GM12878 (cell line): ENCODE measurements at regions not wholly inside any gene's neighbourhood (a gene's known extent, or its start where the extent isn't known, plus 50 kb on each side); places are given as distances from the start of the nearest gene placed in this dataset.

ENCODE experiments used
- ATAC-seq: fragments of 200-7000 bp; cut with Tn5 transposase; 3 replicates; pipeline ENCODE4 v1.9.1; 2020; ENCODE audit warnings: mild to moderate bottlenecking, moderate library complexity
- BruUV-seq: library from RNA; stranded (reverse); fragments of 400-500 nt; replicated peaks from 2 replicates; lab custom pipeline; 2021; lab: Mats Ljungman, UMichigan
- CTCF ChIA-PET: fragments of 300-600 bp; sonication (Branson Sonifier 250); formaldehyde crosslinking; extraction: SDS; loops from one replicate; lab custom pipeline; 2021; ENCODE audit warnings: inconsistent platforms; lab: Yijun Ruan, JAX
- POLR2A ChIA-PET: fragments of 350-600 bp; formaldehyde crosslinking; extraction: SDS; loops from one replicate; lab custom pipeline; 2021; ENCODE audit warnings: inconsistent platforms; lab: Charles Lee
- RAD21 ChIA-PET: fragments of 300-600 bp; sonication (Branson Sonifier 250); formaldehyde crosslinking; loops from one replicate; lab custom pipeline; 2023; ENCODE audit warnings: antibody characterized with exemption; ENCODE audit not compliant: unreplicated experiment; lab: Charles Lee
- SMC1A ChIA-PET: fragments of 300-600 bp; sonication (Branson Sonifier 250); formaldehyde crosslinking; loops from one replicate; lab custom pipeline; 2023; ENCODE audit not compliant: unreplicated experiment, uncharacterized antibody; lab: Charles Lee
- DNase-seq: peaks from one replicate; pipeline ENCODE4 v3.0.0-alpha.2; 2011; ENCODE audit warnings: low read depth, low spot score
- FAIRE-seq: peaks from 3 replicates; lab custom pipeline; 2011; peaks lifted over from hg19 to GRCh38; lab: Jason Lieb, UNC
- H2AFZ ChIP-seq: 2 replicates; pipeline ENCODE4 v1.6.0; 2011; ENCODE audit warnings: low read depth, low read length, control low read depth; ENCODE audit not compliant: control insufficient read depth
- H3K27ac ChIP-seq: 2 replicates; pipeline ENCODE4 v1.5.1; 2011; ENCODE audit warnings: control low read depth; ENCODE audit not compliant: control insufficient read depth, insufficient read depth
- H3K27me3 ChIP-seq, 2 experiments: replicated peaks in 1 of 2; 2 replicates each; pipeline versions ENCODE4 v1.6.0 to v1.6.1; 2011; ENCODE audit warnings: low read length in 1 of 2; ENCODE audit not compliant: control insufficient read depth in 2 of 2, insufficient read depth in 2 of 2
- H3K36me3 ChIP-seq, 2 experiments: 2 replicates each; pipeline ENCODE4 v1.5.1; 2011; ENCODE audit warnings: low read length in 1 of 2; ENCODE audit not compliant: control insufficient read depth in 2 of 2, insufficient read depth in 2 of 2
- H3K4me1 ChIP-seq: 2 replicates; pipeline ENCODE4 v1.6.1; 2011; ENCODE audit warnings: mild to moderate bottlenecking, low read length, moderate library complexity, mixed read lengths; ENCODE audit not compliant: control insufficient read depth, insufficient read depth
- H3K4me2 ChIP-seq: 2 replicates; pipeline ENCODE4 v1.6.0; 2011; ENCODE audit warnings: control low read depth; ENCODE audit not compliant: control insufficient read depth, insufficient read depth
- H3K4me3 ChIP-seq: fragments of 200-600 bp; sonication (generic); 2 replicates; pipeline ENCODE4 v1.5.1; 2016
- H3K79me2 ChIP-seq: 2 replicates; pipeline ENCODE4 v1.6.0; 2011; ENCODE audit warnings: low read length; ENCODE audit not compliant: control insufficient read depth, insufficient read depth
- H3K9ac ChIP-seq: 2 replicates; pipeline ENCODE4 v1.8.0; 2011; ENCODE audit warnings: low read length, control low read depth, mixed read lengths; ENCODE audit not compliant: control insufficient read depth, insufficient read depth
- H3K9me3 ChIP-seq: replicated peaks from 3 replicates; pipeline ENCODE4 v1.5.1; 2011; ENCODE audit warnings: mild to moderate bottlenecking, low read length; ENCODE audit not compliant: control insufficient read depth, insufficient read depth
- H4K20me1 ChIP-seq: 2 replicates; pipeline ENCODE4 v1.6.0; 2011; ENCODE audit not compliant: control insufficient read depth, insufficient read depth
- ATF7 ChIP-seq: fragments of 450-650 bp; IDR thresholded peaks from 2 replicates; pipeline ENCODE4 v1.6.1; 2016; ENCODE audit warnings: low read depth, mild to moderate bottlenecking
- JUNB ChIP-seq: IDR thresholded peaks from 2 replicates; pipeline ENCODE4 v1.6.1; 2016; ENCODE audit warnings: antibody characterized with exemption, mild to moderate bottlenecking
- MEF2B ChIP-seq: fragments of 450-650 bp; IDR thresholded peaks from 2 replicates; pipeline ENCODE4 v1.6.1; 2018; ENCODE audit warnings: mild to moderate bottlenecking, moderate library complexity; ENCODE audit not compliant: partially characterized antibody, poor library complexity, severe bottlenecking
- MXI1 ChIP-seq: fragments of 150-350 bp; IDR thresholded peaks from 2 replicates; pipeline ENCODE4 v1.6.1; 2011; ENCODE audit warnings: low read depth, mild to moderate bottlenecking, inconsistent platforms, low read length, improper control_type of control experiment
- MYC ChIP-seq: IDR thresholded peaks from 2 replicates; pipeline ENCODE4 v1.6.1; 2011; ENCODE audit warnings: mild to moderate bottlenecking, low read length, moderate library complexity, inconsistent platforms; ENCODE audit not compliant: insufficient read depth, insufficient replicate concordance, insufficient read length, severe bottlenecking
- NBN ChIP-seq: fragments of 450-650 bp; IDR thresholded peaks from 2 replicates; pipeline ENCODE4 v1.6.1; 2016
- NRF1 ChIP-seq: conservative IDR thresholded peaks from 2 replicates; pipeline ENCODE4 v1.6.1; 2011; ENCODE audit warnings: mild to moderate bottlenecking, low read depth, low read length, improper control_type of control experiment
- POLR2A ChIP-seq: IDR thresholded peaks from 2 replicates; pipeline ENCODE4 v1.6.1; 2011; ENCODE audit warnings: low read depth, mild to moderate bottlenecking, low read length
- RAD21 ChIP-seq: IDR thresholded peaks from 2 replicates; pipeline ENCODE4 v1.6.1; 2011; ENCODE audit warnings: mild to moderate bottlenecking, low read depth, low read length, moderate library complexity; ENCODE audit not compliant: insufficient read depth
- SREBF1 ChIP-seq: IDR thresholded peaks from 2 replicates; pipeline ENCODE4 v1.6.1; 2012; ENCODE audit warnings: mild to moderate bottlenecking, low read length
- ZBTB33 ChIP-seq: fragments of 450-650 bp; IDR thresholded peaks from 2 replicates; pipeline ENCODE4 v1.6.1; 2017; ENCODE audit warnings: mild to moderate bottlenecking
- WGBS: methylation state at CpG from one replicate; pipeline ENCODE4 v1.1.6; 2016; ENCODE audit warnings: low lambda C conversion rate; ENCODE audit not compliant: insufficient replicate concordance, insufficient coverage; ENCODE audit errors: missing lambda C conversion rate; 5-methylcytosine and 5-hydroxymethylcytosine counted together
- in situ Hi-C: fragments of 300-500 bp; cut with MboI; formaldehyde crosslinking; loops from 9 replicates; pipeline ENCODE4 v1.14.3; 2018; ENCODE audit warnings: mixed read lengths
- intact Hi-C: fragments of 100-400 bp; cut with micrococcal nuclease; formaldehyde crosslinking; loops from one replicate; pipeline ENCODE4 v1.14.2; 2022; ENCODE audit not compliant: unreplicated experiment
- TF ChIP-seq, protein P1 (sequence below): fragments of 450-650 bp; formaldehyde crosslinking; IDR thresholded peaks from 2 replicates; pipeline ENCODE4 v1.5.0; 2022; ENCODE audit warnings: mild to moderate bottlenecking, missing genetic modification characterization
- TF ChIP-seq, protein P2 (sequence below), 3 experiments: IDR thresholded peaks in 2 of 3; conservative IDR thresholded peaks in 1 of 3; 2 replicates each; pipeline ENCODE4 v1.5.1; 2011; ENCODE audit warnings: low read depth in 3 of 3, low read length in 3 of 3, mild to moderate bottlenecking in 3 of 3, control low read depth in 2 of 3, moderate library complexity in 2 of 3, inconsistent platforms in 1 of 3, mixed read lengths in 1 of 3; ENCODE audit not compliant: control insufficient read depth in 2 of 3, insufficient read depth in 1 of 3; ENCODE audit errors: extremely low read depth in 1 of 3
- TF ChIP-seq, protein P3 (sequence below): IDR thresholded peaks from 2 replicates; pipeline ENCODE4 v1.6.1; 2012; ENCODE audit warnings: low read length, inconsistent platforms
- TF ChIP-seq, protein P4 (sequence below): IDR thresholded peaks from 2 replicates; pipeline ENCODE4 v1.6.1; 2011; ENCODE audit warnings: low read depth, mild to moderate bottlenecking, low read length, moderate library complexity, borderline replicate concordance; ENCODE audit errors: extremely low read depth

- TF ChIP-seq MYC (no peak), RAD21 (no peak)
- TF ChIP-seq, protein P1, sequence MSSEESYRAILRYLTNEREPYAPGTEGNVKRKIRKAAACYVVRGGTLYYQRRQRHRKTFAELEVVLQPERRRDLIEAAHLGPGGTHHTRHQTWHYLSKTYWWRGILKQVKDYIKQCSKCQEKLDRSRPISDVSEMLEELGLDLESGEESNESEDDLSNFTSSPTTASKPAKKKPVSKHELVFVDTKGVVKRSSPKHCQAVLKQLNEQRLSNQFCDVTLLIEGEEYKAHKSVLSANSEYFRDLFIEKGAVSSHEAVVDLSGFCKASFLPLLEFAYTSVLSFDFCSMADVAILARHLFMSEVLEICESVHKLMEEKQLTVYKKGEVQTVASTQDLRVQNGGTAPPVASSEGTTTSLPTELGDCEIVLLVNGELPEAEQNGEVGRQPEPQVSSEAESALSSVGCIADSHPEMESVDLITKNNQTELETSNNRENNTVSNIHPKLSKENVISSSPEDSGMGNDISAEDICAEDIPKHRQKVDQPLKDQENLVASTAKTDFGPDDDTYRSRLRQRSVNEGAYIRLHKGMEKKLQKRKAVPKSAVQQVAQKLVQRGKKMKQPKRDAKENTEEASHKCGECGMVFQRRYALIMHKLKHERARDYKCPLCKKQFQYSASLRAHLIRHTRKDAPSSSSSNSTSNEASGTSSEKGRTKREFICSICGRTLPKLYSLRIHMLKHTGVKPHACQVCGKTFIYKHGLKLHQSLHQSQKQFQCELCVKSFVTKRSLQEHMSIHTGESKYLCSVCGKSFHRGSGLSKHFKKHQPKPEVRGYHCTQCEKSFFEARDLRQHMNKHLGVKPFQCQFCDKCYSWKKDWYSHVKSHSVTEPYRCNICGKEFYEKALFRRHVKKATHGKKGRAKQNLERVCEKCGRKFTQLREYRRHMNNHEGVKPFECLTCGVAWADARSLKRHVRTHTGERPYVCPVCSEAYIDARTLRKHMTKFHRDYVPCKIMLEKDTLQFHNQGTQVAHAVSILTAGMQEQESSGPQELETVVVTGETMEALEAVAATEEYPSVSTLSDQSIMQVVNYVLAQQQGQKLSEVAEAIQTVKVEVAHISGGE (CRISPR knock-in tag) = no peak
Measured at GRCh38 chr11:15590132-15590531, 475.4 kb downstream of the INSC start (continued).

DNA sequence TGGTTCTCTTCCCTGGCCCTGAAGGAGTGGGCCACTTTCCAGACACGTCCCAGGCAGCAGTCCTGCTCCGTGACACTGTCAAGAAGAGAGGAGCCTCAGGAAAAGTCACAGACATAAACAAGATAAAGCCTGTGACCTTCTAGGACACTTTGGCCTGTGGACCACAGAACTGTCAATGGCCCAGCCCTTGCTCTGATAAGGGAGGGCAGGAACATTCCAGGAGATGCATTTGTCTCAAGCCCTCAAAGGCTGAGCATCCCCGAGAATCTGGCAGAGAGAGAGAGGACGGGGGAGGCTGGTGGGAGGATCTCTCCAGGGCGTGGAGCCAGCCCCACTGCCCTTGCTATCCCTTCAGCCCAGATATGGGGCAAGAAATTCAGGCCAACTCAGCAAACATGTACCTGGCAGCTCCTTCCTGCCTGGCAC, 476.4 kb downstream of the INSC start:
- Histone ChIP-seq H3K36me3 (no peaks in the 10 kb centered on the region), H2AFZ (no peak overlapping the region), H3K9me3 (no peaks in the 10 kb centered on the region), H3K4me3 (no peak overlapping the region), H3K4me2 (no peak overlapping the region), H3K79me2 (no peaks in the 10 kb centered on the region), H3K27me3 (no peaks in the 10 kb centered on the region), H4K20me1 (no peaks in the 10 kb centered on the region), H3K9ac (no peak overlapping the region), H3K4me1 (no peaks in the 10 kb centered on the region), H3K27ac (no peak overlapping the region)
- POLR2A ChIA-PET = no interaction called here
- RAD21 ChIA-PET = no interaction called here
- CTCF ChIA-PET = no interaction called here
- no peak for ATAC-seq
- SMC1A ChIA-PET = no interaction called here
- no peak for TF ChIP-seq MEF2B
- no peak for TF ChIP-seq POLR2A
- TF ChIP-seq ZBTB33 = no peak
- TF ChIP-seq, protein P2, sequence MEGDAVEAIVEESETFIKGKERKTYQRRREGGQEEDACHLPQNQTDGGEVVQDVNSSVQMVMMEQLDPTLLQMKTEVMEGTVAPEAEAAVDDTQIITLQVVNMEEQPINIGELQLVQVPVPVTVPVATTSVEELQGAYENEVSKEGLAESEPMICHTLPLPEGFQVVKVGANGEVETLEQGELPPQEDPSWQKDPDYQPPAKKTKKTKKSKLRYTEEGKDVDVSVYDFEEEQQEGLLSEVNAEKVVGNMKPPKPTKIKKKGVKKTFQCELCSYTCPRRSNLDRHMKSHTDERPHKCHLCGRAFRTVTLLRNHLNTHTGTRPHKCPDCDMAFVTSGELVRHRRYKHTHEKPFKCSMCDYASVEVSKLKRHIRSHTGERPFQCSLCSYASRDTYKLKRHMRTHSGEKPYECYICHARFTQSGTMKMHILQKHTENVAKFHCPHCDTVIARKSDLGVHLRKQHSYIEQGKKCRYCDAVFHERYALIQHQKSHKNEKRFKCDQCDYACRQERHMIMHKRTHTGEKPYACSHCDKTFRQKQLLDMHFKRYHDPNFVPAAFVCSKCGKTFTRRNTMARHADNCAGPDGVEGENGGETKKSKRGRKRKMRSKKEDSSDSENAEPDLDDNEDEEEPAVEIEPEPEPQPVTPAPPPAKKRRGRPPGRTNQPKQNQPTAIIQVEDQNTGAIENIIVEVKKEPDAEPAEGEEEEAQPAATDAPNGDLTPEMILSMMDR (IDR thresholded peaks at IDR 0.05 in 2 of 3, conservative IDR thresholded peaks at IDR 0.05 in 1 of 3; ENCODE audit: control insufficient read depth in 2 of 3, extremely low read depth in 1 of 3, insufficient read depth in 1 of 3, low read depth in 3 of 3, low read length in 3 of 3) = no peak
- TF ChIP-seq, protein P3, sequence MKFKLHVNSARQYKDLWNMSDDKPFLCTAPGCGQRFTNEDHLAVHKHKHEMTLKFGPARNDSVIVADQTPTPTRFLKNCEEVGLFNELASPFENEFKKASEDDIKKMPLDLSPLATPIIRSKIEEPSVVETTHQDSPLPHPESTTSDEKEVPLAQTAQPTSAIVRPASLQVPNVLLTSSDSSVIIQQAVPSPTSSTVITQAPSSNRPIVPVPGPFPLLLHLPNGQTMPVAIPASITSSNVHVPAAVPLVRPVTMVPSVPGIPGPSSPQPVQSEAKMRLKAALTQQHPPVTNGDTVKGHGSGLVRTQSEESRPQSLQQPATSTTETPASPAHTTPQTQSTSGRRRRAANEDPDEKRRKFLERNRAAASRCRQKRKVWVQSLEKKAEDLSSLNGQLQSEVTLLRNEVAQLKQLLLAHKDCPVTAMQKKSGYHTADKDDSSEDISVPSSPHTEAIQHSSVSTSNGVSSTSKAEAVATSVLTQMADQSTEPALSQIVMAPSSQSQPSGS = no peak
- no peak for TF ChIP-seq MXI1
- TF ChIP-seq NRF1 = no peak
- no peak for TF ChIP-seq SREBF1
- TF ChIP-seq ATF7 = no peak
- TF ChIP-seq, protein P4, sequence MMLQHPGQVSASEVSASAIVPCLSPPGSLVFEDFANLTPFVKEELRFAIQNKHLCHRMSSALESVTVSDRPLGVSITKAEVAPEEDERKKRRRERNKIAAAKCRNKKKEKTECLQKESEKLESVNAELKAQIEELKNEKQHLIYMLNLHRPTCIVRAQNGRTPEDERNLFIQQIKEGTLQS = no peak
- TF ChIP-seq JUNB = no peak
- TF ChIP-seq NBN = no peak
- no peak for DNase-seq
- no TSS peak for BruUV-seq
- FAIRE-seq = no peak
- intact Hi-C loops = no loop called here
- 11% methylated on average over 5 of the region's 5 CpGs for WGBS
- in situ Hi-C loops = no loop called here
